ENCODE measurements at regions not wholly inside any gene's neighbourhood (a gene's known extent, or its start where the extent isn't known, plus 50 kb on each side); places are given as distances from the start of the nearest gene placed in this dataset.
"Not testable (repeated sequence)": the region's sequence is repeated elsewhere in the genome, so short reads cannot be mapped to it uniquely, and the experiment has no call there.

DNA sequence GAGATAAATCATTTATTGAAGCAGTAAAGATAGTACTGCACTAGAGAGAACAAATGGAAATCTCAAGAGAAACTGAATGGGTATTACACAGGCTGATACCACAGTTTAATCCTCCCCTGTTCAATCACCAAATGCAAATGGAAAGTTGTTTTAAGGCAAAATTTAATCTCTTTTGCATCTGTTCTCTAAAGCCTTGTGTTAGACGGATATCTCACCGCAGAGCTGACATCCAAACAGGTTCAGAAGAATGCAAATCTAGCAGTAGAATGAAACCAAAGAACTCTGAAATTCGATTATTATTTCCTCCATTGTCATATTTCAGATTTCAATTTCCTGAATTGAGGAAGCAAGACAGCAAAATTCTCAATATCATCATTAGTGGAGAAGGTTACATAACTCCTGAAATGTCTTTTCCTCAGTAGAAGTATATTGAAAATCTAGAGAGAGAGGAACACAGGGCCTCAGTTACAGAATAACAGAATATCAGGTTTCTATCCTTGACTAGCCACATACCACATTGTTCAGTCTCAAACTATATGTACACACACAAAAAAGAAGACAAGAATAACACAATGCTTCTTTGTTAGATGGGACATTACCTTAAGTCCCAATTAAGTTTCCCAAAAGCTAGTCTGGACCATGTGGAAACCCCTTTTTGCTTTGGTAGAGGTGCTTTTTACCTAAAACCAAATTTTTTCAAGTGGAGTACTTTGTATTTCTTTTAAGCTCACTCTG is 94.1 kb upstream of the BANK1 start:
- H3K79me2 ChIP-seq (ENCODE audit: insufficient read depth, low read length) = no peaks in the 10 kb centered on the region
- H3K27me3 ChIP-seq (ENCODE audit: insufficient read depth, low read length, poor library complexity, severe bottlenecking) = no peaks in the 10 kb centered on the region
- no peaks in the 10 kb centered on the region for H3F3A ChIP-seq (ENCODE audit: low read depth)
- no peaks in the 10 kb centered on the region for H3K9me3 ChIP-seq (ENCODE audit: insufficient read depth, low read depth, low read length)
- H3K36me3 ChIP-seq (ENCODE audit: insufficient read depth, low read length) = no peaks in the 10 kb centered on the region
- TF ChIP-seq EZH2phosphoT487 (IDR thresholded peaks at IDR 0.05; ENCODE audit: borderline replicate concordance) = no peak
- no peak for TF ChIP-seq CTCF (conservative IDR thresholded peaks at IDR 0.05; ENCODE audit: low read length)
- H3K4me2 ChIP-seq (ENCODE audit: low read depth, low read length, poor library complexity, severe bottlenecking) = no peak overlapping the region
- no peaks in the 10 kb centered on the region for H3K4me1 ChIP-seq (ENCODE audit: insufficient read depth, low read length, poor library complexity, severe bottlenecking)
- H3K9ac ChIP-seq (ENCODE audit: low read depth, low read length, poor library complexity, severe bottlenecking) = no peak overlapping the region
- H4K20me1 ChIP-seq (ENCODE audit: insufficient read depth, low read length, poor library complexity, severe bottlenecking) = no peaks in the 10 kb centered on the region
- H2AFZ ChIP-seq (ENCODE audit: low read length) = no peak overlapping the region
- no peaks in the 10 kb centered on the region for H3K9me2 ChIP-seq (replicated peaks; ENCODE audit: low read depth, low read length)
- H3K4me3 ChIP-seq (ENCODE audit: low read length, poor library complexity, severe bottlenecking) = no peak overlapping the region

- H3K9me2 ChIP-seq (replicated peaks; ENCODE audit: low read depth, low read length) = no peaks in the 10 kb centered on the region
- no peaks in the 10 kb centered on the region for H3K4me1 ChIP-seq (ENCODE audit: insufficient read depth, low read length, poor library complexity, severe bottlenecking)
- no peaks in the 10 kb centered on the region for H3K9me3 ChIP-seq (ENCODE audit: insufficient read depth, low read depth, low read length)
- H2AFZ ChIP-seq (ENCODE audit: low read length) = no peak overlapping the region
- no peak overlapping the region for H3K4me2 ChIP-seq (ENCODE audit: low read depth, low read length, poor library complexity, severe bottlenecking)
- no peaks in the 10 kb centered on the region for H3K36me3 ChIP-seq (ENCODE audit: insufficient read depth, low read length)
- no peaks in the 10 kb centered on the region for H4K20me1 ChIP-seq (ENCODE audit: insufficient read depth, low read length, poor library complexity, severe bottlenecking)
- no peaks in the 10 kb centered on the region for H3K27me3 ChIP-seq (ENCODE audit: insufficient read depth, low read length, poor library complexity, severe bottlenecking)
- no peaks in the 10 kb centered on the region for H3F3A ChIP-seq (ENCODE audit: low read depth)
- no peak for TF ChIP-seq CTCF (conservative IDR thresholded peaks at IDR 0.05; ENCODE audit: low read length)
- no peak for TF ChIP-seq EZH2phosphoT487 (IDR thresholded peaks at IDR 0.05; ENCODE audit: borderline replicate concordance)
- H3K79me2 ChIP-seq (ENCODE audit: insufficient read depth, low read length) = no peaks in the 10 kb centered on the region
- H3K4me3 ChIP-seq (ENCODE audit: low read length, poor library complexity, severe bottlenecking) = no peak overlapping the region
- H3K9ac ChIP-seq (ENCODE audit: low read depth, low read length, poor library complexity, severe bottlenecking) = no peak overlapping the region
These were observed 95.4 kb upstream of the BANK1 start for GRCh38 chr4:101695176-101695575.

DNA sequence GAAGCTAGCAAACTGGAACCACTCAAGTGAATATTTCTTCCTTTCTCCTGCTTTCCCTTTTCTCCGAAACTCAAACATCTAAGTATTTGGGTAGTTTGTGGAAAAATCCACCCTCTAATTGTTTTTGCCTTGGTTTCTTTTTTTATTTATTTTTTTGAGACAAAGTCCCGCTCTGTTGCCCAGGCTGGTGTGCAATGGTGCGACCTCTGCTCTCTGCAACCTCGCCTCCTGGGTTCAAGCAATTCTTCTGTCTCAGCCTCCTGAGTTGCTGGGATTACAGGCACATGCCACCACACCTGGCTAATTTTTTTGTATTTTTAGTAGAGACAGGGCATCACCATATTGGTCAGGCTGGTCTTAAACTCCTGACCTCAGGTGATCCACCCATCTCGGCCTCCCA is 96.1 kb upstream of the BANK1 start:
- not testable (repeated sequence) for H3K9ac ChIP-seq (ENCODE audit: low read depth, low read length, poor library complexity, severe bottlenecking); H3K27me3 ChIP-seq (ENCODE audit: insufficient read depth, low read length, poor library complexity, severe bottlenecking); H3F3A ChIP-seq (ENCODE audit: low read depth); H3K9me3 ChIP-seq (ENCODE audit: insufficient read depth, low read depth, low read length); H3K4me3 ChIP-seq (ENCODE audit: low read length, poor library complexity, severe bottlenecking); H2AFZ ChIP-seq (ENCODE audit: low read length); H3K36me3 ChIP-seq (ENCODE audit: insufficient read depth, low read length); H3K9me2 ChIP-seq (replicated peaks; ENCODE audit: low read depth, low read length); H3K79me2 ChIP-seq (ENCODE audit: insufficient read depth, low read length); H4K20me1 ChIP-seq (ENCODE audit: insufficient read depth, low read length, poor library complexity, severe bottlenecking); H3K4me2 ChIP-seq (ENCODE audit: low read depth, low read length, poor library complexity, severe bottlenecking); H3K4me1 ChIP-seq (ENCODE audit: insufficient read depth, low read length, poor library complexity, severe bottlenecking)

- Histone ChIP-seq H3F3A (ENCODE audit: low read depth) (no peaks in the 10 kb centered on the region), H3K4me3 (ENCODE audit: low read length, poor library complexity, severe bottlenecking) (no peak overlapping the region), H3K9me3 (ENCODE audit: insufficient read depth, low read depth, low read length) (no peaks in the 10 kb centered on the region), H3K27me3 (ENCODE audit: insufficient read depth, low read length, poor library complexity, severe bottlenecking) (no peaks in the 10 kb centered on the region), H3K36me3 (ENCODE audit: insufficient read depth, low read length) (no peaks in the 10 kb centered on the region), H3K9ac (ENCODE audit: low read depth, low read length, poor library complexity, severe bottlenecking) (no peak overlapping the region), H3K9me2 (replicated peaks; ENCODE audit: low read depth, low read length) (no peaks in the 10 kb centered on the region), H4K20me1 (ENCODE audit: insufficient read depth, low read length, poor library complexity, severe bottlenecking) (no peaks in the 10 kb centered on the region), H3K79me2 (ENCODE audit: insufficient read depth, low read length) (no peaks in the 10 kb centered on the region), H2AFZ (ENCODE audit: low read length) (no peak overlapping the region), H3K4me2 (ENCODE audit: low read depth, low read length, poor library complexity, severe bottlenecking) (no peak overlapping the region), H3K4me1 (ENCODE audit: insufficient read depth, low read length, poor library complexity, severe bottlenecking) (no peaks in the 10 kb centered on the region)
- TF ChIP-seq EZH2phosphoT487 (IDR thresholded peaks at IDR 0.05; ENCODE audit: borderline replicate concordance) = no peak
- no peak for TF ChIP-seq CTCF (conservative IDR thresholded peaks at IDR 0.05; ENCODE audit: low read length)
These were observed 96.6 kb upstream of the BANK1 start for GRCh38 chr4:101693842-101694398.

Data from Loucy (cell line).